B cell (primary cell): ENCODE measurements at regions not wholly inside any gene's neighbourhood (a gene's known extent, or its start where the extent isn't known, plus 50 kb on each side); places are given as distances from the start of the nearest gene placed in this dataset.

Source experiments
- ATAC-seq: fragments of 200-7000 bp; cut with Tn5 transposase; one replicate; pipeline ENCODE4 v1.10.0; 2021; ENCODE audit warnings: low read depth, mild to moderate bottlenecking, moderate number of reproducible peaks, moderate library complexity
- CTCF ChIA-PET: fragments of 350-600 bp; sonication (Branson Sonifier 250); formaldehyde crosslinking; loops from one replicate; lab custom pipeline; 2021; ENCODE audit warnings: antibody characterized with exemption, inconsistent platforms; lab: Charles Lee
- POLR2A ChIA-PET: fragments of 350-600 bp; sonication (Branson Sonifier 250); formaldehyde crosslinking; loops from one replicate; lab custom pipeline; 2021; ENCODE audit warnings: antibody characterized with exemption; lab: Charles Lee
- DNase-seq: peaks from one replicate; pipeline ENCODE4 v3.0.0; 2013
- H2AFZ ChIP-seq: 2 replicates; pipeline ENCODE4 v1.6.1; 2012; ENCODE audit warnings: mild to moderate bottlenecking, low read depth, low read length; ENCODE audit not compliant: insufficient read depth, poor library complexity, severe bottlenecking
- H3K27ac ChIP-seq, 2 donors: 1 replicate in 1 of 2; 2 replicates in 1 of 2; pipeline ENCODE4 v1.5.1; 2012 to 2013; ENCODE audit warnings: low read length in 2 of 2, mild to moderate bottlenecking in 2 of 2, moderate library complexity in 1 of 2
- H3K27me3 ChIP-seq, 4 experiments: fragments of 200-600 bp in 1 of 4; sonication (generic) in 1 of 4; replicated peaks in 1 of 4; 1 replicate in 2 of 4; 2 replicates in 2 of 4; pipeline versions ENCODE4 v1.6.1 to v1.7.0; 2013 to 2016; ENCODE audit warnings: low read length in 3 of 4, mild to moderate bottlenecking in 2 of 4, mixed read lengths in 1 of 4, moderate library complexity in 1 of 4; ENCODE audit not compliant: insufficient read depth in 4 of 4, control insufficient read depth in 3 of 4; ENCODE audit errors: control extremely low read depth in 1 of 4
- H3K36me3 ChIP-seq, 2 experiments: replicated peaks in 1 of 2; 1 replicate in 1 of 2; 2 replicates in 1 of 2; pipeline versions ENCODE4 v1.6.1 to v1.7.1; 2013; ENCODE audit warnings: low read length in 1 of 2; ENCODE audit not compliant: insufficient read depth in 2 of 2, control insufficient read depth in 1 of 2; ENCODE audit errors: control extremely low read depth in 1 of 2, extremely low read depth in 1 of 2
- H3K4me1 ChIP-seq, 2 donors: fragments of 200-600 bp in 1 of 2; sonication (generic) in 1 of 2; 1 replicate in 1 of 2; 2 replicates in 1 of 2; pipeline versions ENCODE4 v1.5.1 to v1.6.1; 2013 to 2017; ENCODE audit warnings: low read length in 2 of 2; ENCODE audit not compliant: control insufficient read depth in 2 of 2, insufficient read depth in 2 of 2
- H3K4me2 ChIP-seq: replicated peaks from 2 replicates; pipeline ENCODE3; 2012; ENCODE audit warnings: mild to moderate bottlenecking, low read depth, low read length; ENCODE audit not compliant: poor library complexity, severe bottlenecking
- H3K4me3 ChIP-seq, 5 experiments: fragments of 200-600 bp in 1 of 5; sonication (generic) in 1 of 5; 1 replicate in 3 of 5; 2 replicates in 2 of 5; pipeline versions ENCODE4 v1.5.1 to v1.7.0; 2011 to 2016; ENCODE audit warnings: low read length in 4 of 5, mild to moderate bottlenecking in 4 of 5, low read depth in 2 of 5, control low read depth in 1 of 5, moderate library complexity in 1 of 5; ENCODE audit not compliant: insufficient read depth in 1 of 5; ENCODE audit errors: control extremely low read depth in 1 of 5, extremely low read depth in 1 of 5
- H3K79me2 ChIP-seq: fragments of 200-600 bp; sonication (generic); one replicate; pipeline ENCODE4 v1.6.0; 2016; ENCODE audit warnings: low read length; ENCODE audit not compliant: control insufficient read depth, insufficient read depth
- H3K9ac ChIP-seq: fragments of 200-600 bp; sonication (generic); 2 replicates; pipeline ENCODE4 v1.6.1; 2017; ENCODE audit warnings: mild to moderate bottlenecking, low read length, moderate library complexity
- H3K9me3 ChIP-seq, 3 donors: one replicate each; pipeline versions ENCODE4 v1.6.1 to v1.7.1; 2013; ENCODE audit warnings: low read length in 2 of 3; ENCODE audit not compliant: control insufficient read depth in 2 of 3, insufficient read depth in 1 of 3; ENCODE audit errors: control extremely low read depth in 1 of 3
- H4K20me1 ChIP-seq: 2 replicates; pipeline ENCODE4 v1.6.0; 2012; ENCODE audit warnings: mild to moderate bottlenecking, low read length; ENCODE audit not compliant: insufficient read depth, control insufficient read depth, poor library complexity, severe bottlenecking
- H3K27ac Mint-ChIP-seq: one replicate; pipeline ENCODE4 v1.8.0; 2021; ENCODE audit warnings: mixed read lengths
- H3K27me3 Mint-ChIP-seq: one replicate; pipeline ENCODE4 v1.8.0; 2021; ENCODE audit warnings: mixed read lengths
- H3K4me1 Mint-ChIP-seq: one replicate; pipeline ENCODE4 v1.8.0; 2021; ENCODE audit warnings: mixed read lengths
- H3K4me3 Mint-ChIP-seq: one replicate; pipeline ENCODE4 v1.8.0; 2021; ENCODE audit warnings: mixed read lengths
- H3K9me3 Mint-ChIP-seq: one replicate; pipeline ENCODE4 v1.8.0; 2022; ENCODE audit warnings: mixed read lengths; ENCODE audit not compliant: insufficient read depth
- EZH2 ChIP-seq: IDR thresholded peaks from 2 replicates; pipeline ENCODE4 v1.6.1; 2012; ENCODE audit warnings: borderline replicate concordance, low read depth, mild to moderate bottlenecking, moderate library complexity, low read length; ENCODE audit not compliant: insufficient read depth, poor library complexity, severe bottlenecking
- WGBS: methylation state at CpG from one replicate; pipeline ENCODE4 v1.1.5; 2013; ENCODE audit warnings: missing lambda C conversion rate; ENCODE audit not compliant: insufficient coverage; 5-methylcytosine and 5-hydroxymethylcytosine counted together
- intact Hi-C: fragments of 100-400 bp; cut with micrococcal nuclease; formaldehyde crosslinking; loops from one replicate; pipeline ENCODE4 v1.10.0; 2022
- TF ChIP-seq, protein P1 (sequence below): fragments of 200-600 bp; IDR thresholded peaks from one replicate; pipeline ENCODE4 v1.8.0; 2022; ENCODE audit warnings: antibody characterized with exemption, mild to moderate bottlenecking

DNA sequence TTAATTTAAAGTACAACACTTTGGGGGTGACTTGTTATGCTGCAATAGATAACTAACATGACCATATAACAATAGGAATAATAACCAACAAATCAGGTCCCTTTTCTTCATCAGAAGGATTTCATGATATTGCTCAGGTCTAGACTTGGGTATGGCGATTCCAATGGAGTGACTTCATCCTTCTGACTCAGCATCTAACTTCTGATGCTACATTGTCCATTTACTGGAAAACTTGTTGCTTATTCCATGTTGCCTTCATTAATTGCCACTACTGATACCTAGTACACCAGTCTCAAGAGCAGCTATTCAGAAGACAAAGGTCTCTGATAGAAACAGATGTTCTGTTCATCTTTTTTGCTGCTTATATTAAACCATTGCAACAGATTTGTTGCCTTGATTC, 324.3 kb downstream of the TGFB2 start:
- no peak overlapping the region for H3K9ac ChIP-seq
- H3K4me2 ChIP-seq: no peak overlapping the region
- H3K9me3 ChIP-seq: no peaks in the 10 kb centered on the region
- H3K4me3 Mint-ChIP-seq: no peak overlapping the region
- no peak overlapping the region for H3K4me3 ChIP-seq
- no peak overlapping the region for H2AFZ ChIP-seq
- no peaks in the 10 kb centered on the region for H4K20me1 ChIP-seq
- no peaks in the 10 kb centered on the region for H3K79me2 ChIP-seq
- H3K27ac ChIP-seq: no peak overlapping the region
- no peaks in the 10 kb centered on the region for H3K4me1 ChIP-seq
- ChIA-PET POLR2A (no interaction called here), CTCF (no interaction called here)
- H3K4me1 Mint-ChIP-seq: no peaks in the 10 kb centered on the region
- H3K27me3 ChIP-seq: no peaks in the 10 kb centered on the region
- no peaks in the 10 kb centered on the region for H3K9me3 Mint-ChIP-seq
- H3K36me3 ChIP-seq: no peaks in the 10 kb centered on the region
- TF ChIP-seq EZH2: no peak
- TF ChIP-seq, protein P1, sequence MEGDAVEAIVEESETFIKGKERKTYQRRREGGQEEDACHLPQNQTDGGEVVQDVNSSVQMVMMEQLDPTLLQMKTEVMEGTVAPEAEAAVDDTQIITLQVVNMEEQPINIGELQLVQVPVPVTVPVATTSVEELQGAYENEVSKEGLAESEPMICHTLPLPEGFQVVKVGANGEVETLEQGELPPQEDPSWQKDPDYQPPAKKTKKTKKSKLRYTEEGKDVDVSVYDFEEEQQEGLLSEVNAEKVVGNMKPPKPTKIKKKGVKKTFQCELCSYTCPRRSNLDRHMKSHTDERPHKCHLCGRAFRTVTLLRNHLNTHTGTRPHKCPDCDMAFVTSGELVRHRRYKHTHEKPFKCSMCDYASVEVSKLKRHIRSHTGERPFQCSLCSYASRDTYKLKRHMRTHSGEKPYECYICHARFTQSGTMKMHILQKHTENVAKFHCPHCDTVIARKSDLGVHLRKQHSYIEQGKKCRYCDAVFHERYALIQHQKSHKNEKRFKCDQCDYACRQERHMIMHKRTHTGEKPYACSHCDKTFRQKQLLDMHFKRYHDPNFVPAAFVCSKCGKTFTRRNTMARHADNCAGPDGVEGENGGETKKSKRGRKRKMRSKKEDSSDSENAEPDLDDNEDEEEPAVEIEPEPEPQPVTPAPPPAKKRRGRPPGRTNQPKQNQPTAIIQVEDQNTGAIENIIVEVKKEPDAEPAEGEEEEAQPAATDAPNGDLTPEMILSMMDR: no peak
- H3K27ac Mint-ChIP-seq: no peak overlapping the region
- H3K27me3 Mint-ChIP-seq: peaks cover 6% of the 10 kb centered on the region
- ATAC-seq (no peak), DNase-seq (no peak)
- 89% methylated on average over 1 of the region's 1 CpG for WGBS
- intact Hi-C loops: no loop called here

DNA sequence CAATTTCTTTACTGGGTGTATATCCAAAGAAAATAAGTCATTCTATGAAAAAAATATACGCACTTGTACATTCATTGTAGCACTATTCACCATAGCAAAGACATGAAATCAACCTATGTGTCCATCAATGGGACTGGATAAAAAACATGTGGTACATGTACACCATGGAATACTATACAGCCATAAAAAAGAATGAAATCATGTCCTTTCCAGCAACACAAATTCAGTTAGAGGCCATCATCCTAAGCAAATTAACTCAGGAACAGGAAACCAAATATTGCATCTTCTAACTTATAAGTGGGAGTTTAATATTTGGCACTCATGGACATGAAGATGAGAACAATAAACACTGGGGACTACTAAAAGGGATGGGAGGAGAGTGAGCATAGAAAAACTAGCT, 325.7 kb downstream of the TGFB2 start:
- no peak overlapping the region for H3K4me2 ChIP-seq
- Mint-ChIP-seq H3K27ac (no peak overlapping the region), H3K27me3 (peaks cover 6% of the 10 kb centered on the region), H3K9me3 (no peaks in the 10 kb centered on the region), H3K4me1 (no peaks in the 10 kb centered on the region), H3K4me3 (no peak overlapping the region)
- ChIA-PET POLR2A (no interaction called here), CTCF (no interaction called here)
- no peak overlapping the region for H3K9ac ChIP-seq
- intact Hi-C loops: no loop called here
- no peaks in the 10 kb centered on the region for H3K27me3 ChIP-seq
- H3K79me2 ChIP-seq: no peaks in the 10 kb centered on the region
- H4K20me1 ChIP-seq: no peaks in the 10 kb centered on the region
- H3K4me1 ChIP-seq: no peaks in the 10 kb centered on the region
- H2AFZ ChIP-seq: no peak overlapping the region
- no peak for ATAC-seq
- no peaks in the 10 kb centered on the region for H3K36me3 ChIP-seq
- no peak overlapping the region for H3K4me3 ChIP-seq
- DNase-seq: no peak
- no peak for TF ChIP-seq EZH2
- TF ChIP-seq, protein P1: no peak
- no CpG with 5 or more reads among the region's 1 CpG for WGBS
- H3K9me3 ChIP-seq: no peaks in the 10 kb centered on the region
- no peak overlapping the region for H3K27ac ChIP-seq
